ENCODE measurements at regions not wholly inside any gene's neighbourhood (a gene's known extent, or its start where the extent isn't known, plus 50 kb on each side); places are given as distances from the start of the nearest gene placed in this dataset.
"Not testable (repeated sequence)": the region's sequence is repeated elsewhere in the genome, so short reads cannot be mapped to it uniquely, and the experiment has no call there.

GRCh38 chr21:17688912-17689874 lies 76.5 kb upstream of the BTG3 start:
- H3K27ac ChIP-seq (ENCODE audit: low read depth, low read length, poor library complexity, severe bottlenecking) = no peak overlapping the region
- TF ChIP-seq EZH2 (IDR thresholded peaks at IDR 0.05; ENCODE audit: borderline replicate concordance, low read length) (no peak), CTCF (IDR thresholded peaks at IDR 0.05; ENCODE audit: low read length) (peak; percentile 63)
- no peak overlapping the region for H2AFZ ChIP-seq (ENCODE audit: low read length)
- H3K27me3 ChIP-seq (ENCODE audit: insufficient read depth, low read length) = no peaks in the 10 kb centered on the region
- H3F3A ChIP-seq (ENCODE audit: insufficient read depth, low read length) = no peaks in the 10 kb centered on the region
- H3K4me2 ChIP-seq (ENCODE audit: low read length) = no peak overlapping the region
- no peaks in the 10 kb centered on the region for H3K79me2 ChIP-seq (ENCODE audit: insufficient read depth, low read length)
- no peaks in the 10 kb centered on the region for H3K36me3 ChIP-seq (ENCODE audit: insufficient read depth, low read length)
- no peaks in the 10 kb centered on the region for H4K20me1 ChIP-seq (ENCODE audit: insufficient read depth, low read length)
- H3K9me2 ChIP-seq (ENCODE audit: low read depth, low read length) = no peaks in the 10 kb centered on the region
- H3K4me3 ChIP-seq (ENCODE audit: low read depth, low read length, poor library complexity, severe bottlenecking) = no peak overlapping the region
- no peaks in the 10 kb centered on the region for H3K9me3 ChIP-seq (ENCODE audit: low read length)
- no peak overlapping the region for H3K9ac ChIP-seq (ENCODE audit: low read length)
- no peaks in the 10 kb centered on the region for H3K4me1 ChIP-seq (ENCODE audit: insufficient read depth, low read length, severe bottlenecking)

- Histone ChIP-seq H3K36me3 (ENCODE audit: insufficient read depth, low read length) (no peaks in the 10 kb centered on the region), H3K4me3 (ENCODE audit: low read depth, low read length, poor library complexity, severe bottlenecking) (no peak overlapping the region), H3K4me2 (ENCODE audit: low read length) (no peak overlapping the region), H3K27ac (ENCODE audit: low read depth, low read length, poor library complexity, severe bottlenecking) (no peak overlapping the region), H3K27me3 (ENCODE audit: insufficient read depth, low read length) (no peaks in the 10 kb centered on the region), H3K79me2 (ENCODE audit: insufficient read depth, low read length) (no peaks in the 10 kb centered on the region), H3F3A (ENCODE audit: insufficient read depth, low read length) (no peaks in the 10 kb centered on the region), H4K20me1 (ENCODE audit: insufficient read depth, low read length) (no peaks in the 10 kb centered on the region), H3K4me1 (ENCODE audit: insufficient read depth, low read length, severe bottlenecking) (no peaks in the 10 kb centered on the region), H3K9me3 (ENCODE audit: low read length) (no peaks in the 10 kb centered on the region), H3K9me2 (ENCODE audit: low read depth, low read length) (no peaks in the 10 kb centered on the region), H3K9ac (ENCODE audit: low read length) (no peak overlapping the region), H2AFZ (ENCODE audit: low read length) (no peak overlapping the region)
- no peak for TF ChIP-seq CTCF (IDR thresholded peaks at IDR 0.05; ENCODE audit: low read length)
- TF ChIP-seq EZH2 (IDR thresholded peaks at IDR 0.05; ENCODE audit: borderline replicate concordance, low read length) = no peak
Measured at GRCh38 chr21:17682924-17683323, 70.2 kb upstream of the BTG3 start.

- H2AFZ ChIP-seq (ENCODE audit: low read length) = no peak overlapping the region
- no peak overlapping the region for H3K27ac ChIP-seq (ENCODE audit: low read depth, low read length, poor library complexity, severe bottlenecking)
- no peak overlapping the region for H3K4me3 ChIP-seq (ENCODE audit: low read depth, low read length, poor library complexity, severe bottlenecking)
- no peaks in the 10 kb centered on the region for H4K20me1 ChIP-seq (ENCODE audit: insufficient read depth, low read length)
- H3F3A ChIP-seq (ENCODE audit: insufficient read depth, low read length) = no peaks in the 10 kb centered on the region
- H3K4me2 ChIP-seq (ENCODE audit: low read length) = no peak overlapping the region
- H3K36me3 ChIP-seq (ENCODE audit: insufficient read depth, low read length) = no peaks in the 10 kb centered on the region
- H3K9ac ChIP-seq (ENCODE audit: low read length) = no peak overlapping the region
- no peaks in the 10 kb centered on the region for H3K4me1 ChIP-seq (ENCODE audit: insufficient read depth, low read length, severe bottlenecking)
- no peaks in the 10 kb centered on the region for H3K79me2 ChIP-seq (ENCODE audit: insufficient read depth, low read length)
- no peaks in the 10 kb centered on the region for H3K9me2 ChIP-seq (ENCODE audit: low read depth, low read length)
- no peaks in the 10 kb centered on the region for H3K27me3 ChIP-seq (ENCODE audit: insufficient read depth, low read length)
- H3K9me3 ChIP-seq (ENCODE audit: low read length) = no peaks in the 10 kb centered on the region
- TF ChIP-seq CTCF (IDR thresholded peaks at IDR 0.05; ENCODE audit: low read length) = peak; percentile 80
- no peak for TF ChIP-seq EZH2 (IDR thresholded peaks at IDR 0.05; ENCODE audit: borderline replicate concordance, low read length)
Measured at GRCh38 chr21:17679002-17679600, 66.4 kb upstream of the BTG3 start.

- H3K27ac ChIP-seq (ENCODE audit: low read depth, low read length, poor library complexity, severe bottlenecking); H3K4me2 ChIP-seq (ENCODE audit: low read length); H2AFZ ChIP-seq (ENCODE audit: low read length); H3K27me3 ChIP-seq (ENCODE audit: insufficient read depth, low read length); H3K9ac ChIP-seq (ENCODE audit: low read length); H4K20me1 ChIP-seq (ENCODE audit: insufficient read depth, low read length); H3K36me3 ChIP-seq (ENCODE audit: insufficient read depth, low read length); H3F3A ChIP-seq (ENCODE audit: insufficient read depth, low read length); H3K9me2 ChIP-seq (ENCODE audit: low read depth, low read length); H3K79me2 ChIP-seq (ENCODE audit: insufficient read depth, low read length); H3K4me3 ChIP-seq (ENCODE audit: low read depth, low read length, poor library complexity, severe bottlenecking); H3K9me3 ChIP-seq (ENCODE audit: low read length); H3K4me1 ChIP-seq (ENCODE audit: insufficient read depth, low read length, severe bottlenecking): not testable (repeated sequence)
Measured at GRCh38 chr21:17676930-17677329, 64.2 kb upstream of the BTG3 start.
